ENCODE measurements at regions not wholly inside any gene's neighbourhood (a gene's known extent, or its start where the extent isn't known, plus 50 kb on each side); places are given as distances from the start of the nearest gene placed in this dataset.

- TF ChIP-seq CTCF (IDR thresholded peaks at IDR 0.05; ENCODE audit: extremely low read depth, insufficient read depth, missing control alignments) = no peak
- in situ Hi-C loops (cut with MboI; ENCODE audit: low pct_unique_long_range_greater_than_20kb, low sequenced_read_pairs, unreplicated experiment) = no loop called here
- DNase-seq (ENCODE audit: low spot score) = no peak
These were observed 249.5 kb downstream of the CBLN4 start for GRCh38 chr20:55755861-55756260.

GRCh38 chr20:55755411-55755810, 249.9 kb downstream of the CBLN4 start:
- DNase-seq (ENCODE audit: low spot score) = no peak
- no peak for TF ChIP-seq CTCF (IDR thresholded peaks at IDR 0.05; ENCODE audit: extremely low read depth, insufficient read depth, missing control alignments)
- in situ Hi-C loops (cut with MboI; ENCODE audit: low pct_unique_long_range_greater_than_20kb, low sequenced_read_pairs, unreplicated experiment) = no loop called here

DNA sequence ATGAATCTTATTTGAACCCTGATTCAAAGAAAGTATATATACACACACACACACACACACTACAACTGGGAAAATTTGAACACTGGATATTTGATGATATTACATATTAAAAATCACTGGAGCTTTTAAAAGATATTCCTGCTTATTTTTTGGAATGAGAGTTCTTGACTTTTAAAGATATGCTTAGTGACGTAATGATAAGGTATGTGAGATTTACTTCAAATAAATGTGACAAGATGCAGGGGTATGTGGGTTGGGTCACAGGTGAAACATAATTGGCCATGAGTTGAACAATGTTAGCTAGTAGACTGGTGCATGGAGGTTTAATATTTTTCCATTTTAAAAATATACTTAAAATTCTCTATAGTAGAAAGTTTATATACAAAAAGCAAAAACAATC, 258.6 kb downstream of the CBLN4 start:
- no peak for DNase-seq (ENCODE audit: low spot score)
- in situ Hi-C loops (cut with MboI; ENCODE audit: low pct_unique_long_range_greater_than_20kb, low sequenced_read_pairs, unreplicated experiment) = no loop called here
- TF ChIP-seq CTCF (IDR thresholded peaks at IDR 0.05; ENCODE audit: extremely low read depth, insufficient read depth, missing control alignments) = no peak

DNA sequence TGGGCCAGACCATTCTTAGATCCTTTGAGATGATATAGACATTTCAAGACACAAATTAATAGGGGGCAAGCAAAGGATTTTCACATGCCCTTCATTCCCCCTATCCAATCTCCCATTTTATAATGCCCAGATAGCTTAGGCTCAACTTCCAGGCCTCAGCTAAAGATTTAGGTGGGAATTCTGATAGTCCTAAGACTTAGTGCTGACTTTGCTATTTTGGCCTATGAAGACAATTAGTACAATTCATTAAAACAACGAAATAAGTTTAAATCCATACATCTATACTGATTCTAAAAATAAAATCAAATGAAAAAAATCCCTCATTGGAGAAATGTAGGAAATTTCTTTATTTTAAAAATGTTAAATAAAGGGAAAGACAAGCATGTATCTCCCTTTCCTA, 259.5 kb downstream of the CBLN4 start:
- in situ Hi-C loops (cut with MboI; ENCODE audit: low pct_unique_long_range_greater_than_20kb, low sequenced_read_pairs, unreplicated experiment) = no loop called here
- TF ChIP-seq CTCF (IDR thresholded peaks at IDR 0.05; ENCODE audit: extremely low read depth, insufficient read depth, missing control alignments) = no peak
- DNase-seq (ENCODE audit: low spot score) = no peak

DNA sequence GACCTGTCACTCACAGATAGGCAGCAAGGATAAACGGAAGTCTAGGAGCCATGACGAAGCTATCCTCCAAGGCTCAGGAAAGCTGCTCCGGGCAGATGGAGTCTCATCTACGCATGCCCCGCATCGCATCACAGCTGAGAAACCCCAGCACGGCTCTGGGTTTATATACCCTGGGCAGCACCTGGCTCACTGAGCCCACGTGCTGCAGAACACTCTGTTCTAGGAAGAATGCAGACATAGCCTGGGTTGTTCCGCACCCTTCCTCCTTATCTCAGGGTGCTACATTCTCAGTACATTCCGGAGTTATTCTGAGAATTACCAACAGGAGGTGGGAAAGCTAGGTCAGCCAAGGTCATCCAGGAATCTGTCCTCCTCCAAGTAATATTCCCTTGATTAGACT, 260.4 kb downstream of the CBLN4 start:
- DNase-seq (ENCODE audit: low spot score) = no peak
- in situ Hi-C loops (cut with MboI; ENCODE audit: low pct_unique_long_range_greater_than_20kb, low sequenced_read_pairs, unreplicated experiment) = no loop called here
- TF ChIP-seq CTCF (IDR thresholded peaks at IDR 0.05; ENCODE audit: extremely low read depth, insufficient read depth, missing control alignments) = no peak

- no peak for TF ChIP-seq CTCF (IDR thresholded peaks at IDR 0.05; ENCODE audit: extremely low read depth, insufficient read depth, missing control alignments)
- no peak for DNase-seq (ENCODE audit: low spot score)
- in situ Hi-C loops (cut with MboI; ENCODE audit: low pct_unique_long_range_greater_than_20kb, low sequenced_read_pairs, unreplicated experiment) = no loop called here
These were observed 263.5 kb downstream of the CBLN4 start for GRCh38 chr20:55741801-55742200.

GRCh38 chr20:55740076-55740475, 265.2 kb downstream of the CBLN4 start:
- no peak for DNase-seq (ENCODE audit: low spot score)
- no peak for TF ChIP-seq CTCF (IDR thresholded peaks at IDR 0.05; ENCODE audit: extremely low read depth, insufficient read depth, missing control alignments)
- in situ Hi-C loops (cut with MboI; ENCODE audit: low pct_unique_long_range_greater_than_20kb, low sequenced_read_pairs, unreplicated experiment) = no loop called here

Data from GM13977 (cell line).